ENCODE measurements at regions not wholly inside any gene's neighbourhood (a gene's known extent, or its start where the extent isn't known, plus 50 kb on each side); places are given as distances from the start of the nearest gene placed in this dataset.

DNA sequence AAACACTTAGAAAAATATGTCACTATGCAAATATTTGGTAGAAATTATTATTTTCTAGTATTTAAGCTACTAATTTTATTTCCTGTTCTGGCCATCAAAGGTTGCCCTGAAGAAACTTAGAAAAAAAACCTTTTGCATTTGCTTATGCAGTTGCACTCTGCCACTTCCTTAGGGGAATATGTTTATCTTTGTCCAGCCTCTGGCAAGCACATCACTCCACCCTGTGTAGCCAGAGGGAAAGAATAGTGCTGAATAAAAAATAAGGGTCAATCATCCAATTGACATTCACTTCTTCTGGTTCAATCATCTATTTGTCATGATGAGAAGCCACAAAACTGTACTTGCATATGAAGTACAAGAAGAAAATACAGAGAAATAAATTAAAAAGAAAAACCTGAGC is 72.8 kb downstream of the CETN3 start:
- Histone ChIP-seq H4K20me1 (ENCODE audit: insufficient read depth) (no peaks in the 10 kb centered on the region), H3K4me3 (ENCODE audit: low read length) (no peak overlapping the region), H3K27ac (ENCODE audit: low read length) (no peak overlapping the region), H3F3A (ENCODE audit: insufficient read depth, low read length, poor library complexity, severe bottlenecking) (no peaks in the 10 kb centered on the region), H3K9ac (ENCODE audit: low read length) (no peak overlapping the region), H3K27me3 (ENCODE audit: insufficient read depth, low read depth, low read length) (no peaks in the 10 kb centered on the region), H3K79me2 (replicated peaks; ENCODE audit: insufficient read depth, low read length) (no peaks in the 10 kb centered on the region), H3K9me3 (ENCODE audit: low read length) (no peaks in the 10 kb centered on the region), H3K4me2 (ENCODE audit: low read length) (no peak overlapping the region), H3K9me2 (ENCODE audit: insufficient read depth, low read length) (no peaks in the 10 kb centered on the region), H2AFZ (ENCODE audit: low read depth, low read length) (no peak overlapping the region), H3K36me3 (ENCODE audit: insufficient read depth, low read length) (no peaks in the 10 kb centered on the region)
- TF ChIP-seq, protein P1, sequence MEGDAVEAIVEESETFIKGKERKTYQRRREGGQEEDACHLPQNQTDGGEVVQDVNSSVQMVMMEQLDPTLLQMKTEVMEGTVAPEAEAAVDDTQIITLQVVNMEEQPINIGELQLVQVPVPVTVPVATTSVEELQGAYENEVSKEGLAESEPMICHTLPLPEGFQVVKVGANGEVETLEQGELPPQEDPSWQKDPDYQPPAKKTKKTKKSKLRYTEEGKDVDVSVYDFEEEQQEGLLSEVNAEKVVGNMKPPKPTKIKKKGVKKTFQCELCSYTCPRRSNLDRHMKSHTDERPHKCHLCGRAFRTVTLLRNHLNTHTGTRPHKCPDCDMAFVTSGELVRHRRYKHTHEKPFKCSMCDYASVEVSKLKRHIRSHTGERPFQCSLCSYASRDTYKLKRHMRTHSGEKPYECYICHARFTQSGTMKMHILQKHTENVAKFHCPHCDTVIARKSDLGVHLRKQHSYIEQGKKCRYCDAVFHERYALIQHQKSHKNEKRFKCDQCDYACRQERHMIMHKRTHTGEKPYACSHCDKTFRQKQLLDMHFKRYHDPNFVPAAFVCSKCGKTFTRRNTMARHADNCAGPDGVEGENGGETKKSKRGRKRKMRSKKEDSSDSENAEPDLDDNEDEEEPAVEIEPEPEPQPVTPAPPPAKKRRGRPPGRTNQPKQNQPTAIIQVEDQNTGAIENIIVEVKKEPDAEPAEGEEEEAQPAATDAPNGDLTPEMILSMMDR (IDR thresholded peaks at IDR 0.05; ENCODE audit: poor library complexity, severe bottlenecking), result no peak
- TF ChIP-seq MXI1 (conservative IDR thresholded peaks at IDR 0.05; ENCODE audit: poor library complexity, severe bottlenecking) (no peak), RAD21 (conservative IDR thresholded peaks at IDR 0.05) (no peak), TAF1 (IDR thresholded peaks at IDR 0.05; ENCODE audit: low read depth) (no peak), SMC3 (conservative IDR thresholded peaks at IDR 0.05; ENCODE audit: poor library complexity) (no peak), EP300 (conservative IDR thresholded peaks at IDR 0.05; ENCODE audit: poor library complexity, severe bottlenecking) (no peak), EZH2 (IDR thresholded peaks at IDR 0.05; ENCODE audit: borderline replicate concordance, insufficient read depth, low read length, poor library complexity, severe bottlenecking) (no peak), POLR2AphosphoS5 (IDR thresholded peaks at IDR 0.05) (no peak)
- TF ChIP-seq, protein P2, sequence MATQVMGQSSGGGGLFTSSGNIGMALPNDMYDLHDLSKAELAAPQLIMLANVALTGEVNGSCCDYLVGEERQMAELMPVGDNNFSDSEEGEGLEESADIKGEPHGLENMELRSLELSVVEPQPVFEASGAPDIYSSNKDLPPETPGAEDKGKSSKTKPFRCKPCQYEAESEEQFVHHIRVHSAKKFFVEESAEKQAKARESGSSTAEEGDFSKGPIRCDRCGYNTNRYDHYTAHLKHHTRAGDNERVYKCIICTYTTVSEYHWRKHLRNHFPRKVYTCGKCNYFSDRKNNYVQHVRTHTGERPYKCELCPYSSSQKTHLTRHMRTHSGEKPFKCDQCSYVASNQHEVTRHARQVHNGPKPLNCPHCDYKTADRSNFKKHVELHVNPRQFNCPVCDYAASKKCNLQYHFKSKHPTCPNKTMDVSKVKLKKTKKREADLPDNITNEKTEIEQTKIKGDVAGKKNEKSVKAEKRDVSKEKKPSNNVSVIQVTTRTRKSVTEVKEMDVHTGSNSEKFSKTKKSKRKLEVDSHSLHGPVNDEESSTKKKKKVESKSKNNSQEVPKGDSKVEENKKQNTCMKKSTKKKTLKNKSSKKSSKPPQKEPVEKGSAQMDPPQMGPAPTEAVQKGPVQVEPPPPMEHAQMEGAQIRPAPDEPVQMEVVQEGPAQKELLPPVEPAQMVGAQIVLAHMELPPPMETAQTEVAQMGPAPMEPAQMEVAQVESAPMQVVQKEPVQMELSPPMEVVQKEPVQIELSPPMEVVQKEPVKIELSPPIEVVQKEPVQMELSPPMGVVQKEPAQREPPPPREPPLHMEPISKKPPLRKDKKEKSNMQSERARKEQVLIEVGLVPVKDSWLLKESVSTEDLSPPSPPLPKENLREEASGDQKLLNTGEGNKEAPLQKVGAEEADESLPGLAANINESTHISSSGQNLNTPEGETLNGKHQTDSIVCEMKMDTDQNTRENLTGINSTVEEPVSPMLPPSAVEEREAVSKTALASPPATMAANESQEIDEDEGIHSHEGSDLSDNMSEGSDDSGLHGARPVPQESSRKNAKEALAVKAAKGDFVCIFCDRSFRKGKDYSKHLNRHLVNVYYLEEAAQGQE (IDR thresholded peaks at IDR 0.05; ENCODE audit: borderline replicate concordance), result no peak

DNA sequence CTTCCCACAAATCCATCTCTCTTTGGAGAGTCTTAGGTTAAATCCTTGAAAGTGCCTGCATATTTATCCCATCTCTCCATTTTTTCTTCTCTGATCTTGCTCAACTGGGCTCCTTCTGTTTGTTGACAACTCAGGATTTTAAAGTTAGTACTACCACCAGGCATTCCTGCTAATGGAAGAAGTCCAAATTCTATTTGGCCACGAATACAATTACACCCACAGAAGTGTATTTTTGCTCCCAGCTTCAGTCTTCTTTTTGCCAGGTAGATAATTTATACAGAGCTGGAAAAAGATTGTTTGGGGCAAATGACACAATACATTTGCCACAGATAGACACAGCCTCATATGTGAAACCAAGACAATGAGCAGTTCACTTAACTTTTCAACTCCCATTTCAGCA is 74.8 kb downstream of the CETN3 start:
- Histone ChIP-seq H3K27ac (ENCODE audit: low read length) (no peak overlapping the region), H3K27me3 (ENCODE audit: insufficient read depth, low read depth, low read length) (no peaks in the 10 kb centered on the region), H3F3A (ENCODE audit: insufficient read depth, low read length, poor library complexity, severe bottlenecking) (no peaks in the 10 kb centered on the region), H4K20me1 (ENCODE audit: insufficient read depth) (no peaks in the 10 kb centered on the region), H3K4me3 (ENCODE audit: low read length) (no peak overlapping the region), H2AFZ (ENCODE audit: low read depth, low read length) (no peak overlapping the region), H3K9ac (ENCODE audit: low read length) (no peak overlapping the region), H3K9me3 (ENCODE audit: low read length) (no peaks in the 10 kb centered on the region), H3K4me2 (ENCODE audit: low read length) (no peak overlapping the region), H3K36me3 (ENCODE audit: insufficient read depth, low read length) (no peaks in the 10 kb centered on the region), H3K9me2 (ENCODE audit: insufficient read depth, low read length) (no peaks in the 10 kb centered on the region), H3K79me2 (replicated peaks; ENCODE audit: insufficient read depth, low read length) (no peaks in the 10 kb centered on the region)
- TF ChIP-seq TAF1 (IDR thresholded peaks at IDR 0.05; ENCODE audit: low read depth), result no peak
- TF ChIP-seq, protein P2 (IDR thresholded peaks at IDR 0.05; ENCODE audit: borderline replicate concordance), result no peak
- no peak for TF ChIP-seq POLR2AphosphoS5 (IDR thresholded peaks at IDR 0.05)
- no peak for TF ChIP-seq MXI1 (conservative IDR thresholded peaks at IDR 0.05; ENCODE audit: poor library complexity, severe bottlenecking)
- no peak for TF ChIP-seq SMC3 (conservative IDR thresholded peaks at IDR 0.05; ENCODE audit: poor library complexity)
- TF ChIP-seq EZH2 (IDR thresholded peaks at IDR 0.05; ENCODE audit: borderline replicate concordance, insufficient read depth, low read length, poor library complexity, severe bottlenecking), result no peak

Data from neural cell (in vitro differentiated cells).